ENCODE measurements at regions not wholly inside any gene's neighbourhood (a gene's known extent, or its start where the extent isn't known, plus 50 kb on each side); places are given as distances from the start of the nearest gene placed in this dataset.

DNA sequence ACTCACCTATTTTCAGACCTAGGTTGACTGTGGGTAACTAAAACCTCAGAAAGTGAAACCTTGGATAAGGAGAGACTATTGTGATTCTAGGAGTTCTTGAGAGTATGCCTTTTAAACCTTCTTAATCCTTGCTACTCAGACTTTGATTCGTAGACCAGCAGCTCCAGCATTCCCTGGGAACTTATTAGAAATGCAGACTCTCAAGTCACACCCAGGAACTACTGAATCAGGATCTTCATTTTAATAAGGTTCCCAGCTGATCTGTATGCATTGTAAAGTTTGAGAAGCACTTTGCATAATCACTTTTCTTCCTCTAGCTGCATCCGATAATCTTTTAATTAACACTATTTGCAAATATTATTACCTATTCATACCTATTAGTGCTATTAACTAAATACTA lies 480.3 kb upstream of the KCNMB2 start:
- DNase-seq, result no peak

DNA sequence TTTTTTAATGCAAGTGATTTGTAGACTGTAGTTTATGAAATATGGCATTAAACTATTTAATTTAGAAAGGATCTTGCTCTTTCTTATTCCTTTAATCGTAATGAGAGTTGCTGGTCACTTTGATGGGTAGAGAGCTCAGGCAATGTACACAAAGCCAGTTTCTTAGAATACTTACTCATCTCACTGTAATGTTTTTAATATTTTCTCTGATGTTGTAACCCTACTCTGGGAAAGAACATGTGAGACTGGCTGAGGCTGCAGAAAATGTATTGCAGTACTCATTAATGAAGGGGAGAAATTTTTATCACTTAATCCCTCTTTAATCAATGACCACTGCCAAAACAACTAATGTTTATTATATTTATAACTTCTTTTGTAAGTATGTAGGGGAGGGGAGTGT lies 479.4 kb upstream of the KCNMB2 start:
- no peak for DNase-seq

GRCh38 chr3:178058629-178059028 lies 477.6 kb upstream of the KCNMB2 start:
- no peak for DNase-seq

DNA sequence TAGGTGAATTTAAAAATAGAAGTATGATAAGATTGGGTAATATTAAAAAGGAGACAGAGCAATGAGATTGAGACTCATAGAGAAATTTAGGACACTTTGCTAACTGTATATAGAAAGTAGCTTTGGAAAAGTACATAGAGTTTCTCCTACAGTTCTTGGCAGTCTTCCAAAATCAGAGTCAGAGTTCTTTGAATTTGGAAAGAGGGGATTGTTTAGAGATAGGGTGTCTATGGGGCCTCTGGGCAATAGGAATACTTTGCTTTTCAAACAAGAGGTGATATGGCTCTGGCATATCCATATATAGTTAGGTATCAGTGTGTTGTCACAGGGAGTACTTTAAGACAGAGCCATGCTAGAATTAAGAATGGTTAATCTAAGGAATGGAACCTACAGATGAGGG lies 477.1 kb upstream of the KCNMB2 start:
- DNase-seq, result no peak

- DNase-seq, result no peak
Observed at GRCh38 chr3:178059836-178060235, 476.4 kb upstream of the KCNMB2 start.

DNA sequence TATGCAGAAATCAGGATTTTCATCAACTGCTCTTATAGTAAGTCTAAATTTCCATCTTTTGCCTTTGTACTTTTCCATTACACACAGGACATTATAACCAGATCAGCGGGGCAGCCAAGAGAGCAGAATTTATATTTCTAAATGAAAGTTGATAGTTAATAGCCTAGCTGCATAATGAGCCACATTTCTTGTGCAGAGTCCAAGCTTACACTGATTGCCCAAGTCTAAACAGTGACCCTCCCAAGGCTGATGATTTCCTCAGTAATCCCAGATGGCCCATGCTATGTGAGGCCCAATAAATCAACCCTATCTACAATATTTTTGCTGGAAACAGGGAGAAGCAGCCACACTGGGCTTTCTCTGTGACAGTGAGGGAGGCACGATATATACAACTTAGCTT lies 475.8 kb upstream of the KCNMB2 start:
- no peak for DNase-seq

- no peak for DNase-seq
Observed at GRCh38 chr3:178062126-178062525, 474.1 kb upstream of the KCNMB2 start.

GRCh38 chr3:178063461-178063860 lies 472.8 kb upstream of the KCNMB2 start:
- no peak for DNase-seq

GRCh38 chr3:178067721-178068120 lies 468.5 kb upstream of the KCNMB2 start:
- DNase-seq, result no peak

DNA sequence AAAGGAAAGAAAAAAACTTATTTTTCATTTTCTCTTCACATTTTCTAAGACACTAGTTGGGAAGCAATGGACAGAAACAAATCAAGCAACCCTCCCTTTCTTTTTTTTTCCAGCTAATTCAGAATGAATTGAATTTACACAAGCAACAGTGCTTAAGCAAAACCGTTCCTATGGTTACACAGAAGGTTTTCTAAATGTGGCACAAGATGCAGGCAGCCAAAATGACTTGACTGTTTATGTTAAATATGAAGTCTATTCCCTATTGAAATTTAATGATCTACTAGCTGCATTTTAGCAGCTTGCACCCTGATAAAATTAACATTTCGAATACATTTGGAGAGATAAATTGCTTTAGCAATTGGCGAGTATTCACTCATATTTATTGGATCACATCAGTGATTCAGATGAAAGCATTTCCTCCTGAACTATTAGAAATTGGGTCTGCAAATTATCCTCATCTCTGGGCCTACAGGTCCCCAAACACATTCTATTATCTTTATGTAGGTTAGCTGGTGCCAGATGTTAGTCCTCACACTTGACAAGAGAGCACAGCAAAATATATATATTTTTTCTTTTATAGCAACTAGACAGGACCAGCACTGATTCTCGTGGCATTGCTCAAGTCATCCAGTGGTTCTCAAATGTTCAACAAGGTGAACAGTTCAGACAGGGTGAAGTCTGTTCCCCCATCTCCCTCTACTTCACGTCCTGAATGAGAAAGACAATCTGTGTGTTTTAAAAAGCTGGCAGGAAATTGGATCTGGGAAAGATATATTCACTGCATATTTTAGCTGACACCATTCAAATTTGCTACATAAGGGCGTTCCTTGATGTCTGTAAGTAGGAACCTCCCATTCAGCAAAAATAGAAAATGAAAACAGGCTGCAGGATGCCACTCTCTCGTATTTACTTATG lies 463.6 kb upstream of the KCNMB2 start:
- DNase-seq, result no peak

GRCh38 chr3:178073366-178073765 lies 462.9 kb upstream of the KCNMB2 start:
- DNase-seq, result no peak

GRCh38 chr3:178075344-178075743 lies 460.9 kb upstream of the KCNMB2 start:
- no peak for DNase-seq

GRCh38 chr3:178078953-178079352 lies 457.3 kb upstream of the KCNMB2 start:
- DNase-seq, result no peak

DNA sequence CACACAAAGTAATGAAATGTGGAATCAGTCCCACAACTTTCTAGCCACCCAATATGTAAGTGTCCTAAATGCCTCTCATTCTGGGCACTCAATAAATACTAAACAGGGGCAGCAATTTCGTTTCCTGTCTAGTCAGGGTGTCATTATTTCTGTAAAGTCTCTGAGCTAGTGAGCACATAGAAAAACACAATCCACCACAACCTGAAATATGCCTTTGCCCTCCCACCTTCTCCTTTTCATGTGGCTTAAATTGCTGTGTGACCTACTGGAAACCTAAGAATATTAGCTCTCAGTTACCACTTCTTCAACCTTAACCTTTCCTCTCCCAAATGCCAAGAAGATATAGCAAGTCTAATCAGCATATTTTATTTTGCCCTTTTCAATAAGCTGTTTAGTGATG lies 456.3 kb upstream of the KCNMB2 start:
- DNase-seq, result no peak

- no peak for DNase-seq
Observed at GRCh38 chr3:178082326-178082906, 453.8 kb upstream of the KCNMB2 start.

- no peak for DNase-seq
Observed at GRCh38 chr3:178083906-178084866, 452.1 kb upstream of the KCNMB2 start.

GRCh38 chr3:178084938-178085816 lies 451.1 kb upstream of the KCNMB2 start:
- DNase-seq, result peak; percentile 87

- DNase-seq, result no peak
Observed at GRCh38 chr3:178085817-178086123, 450.5 kb upstream of the KCNMB2 start.

GRCh38 chr3:178086144-178086825 lies 450.0 kb upstream of the KCNMB2 start:
- DNase-seq, result no peak

DNA sequence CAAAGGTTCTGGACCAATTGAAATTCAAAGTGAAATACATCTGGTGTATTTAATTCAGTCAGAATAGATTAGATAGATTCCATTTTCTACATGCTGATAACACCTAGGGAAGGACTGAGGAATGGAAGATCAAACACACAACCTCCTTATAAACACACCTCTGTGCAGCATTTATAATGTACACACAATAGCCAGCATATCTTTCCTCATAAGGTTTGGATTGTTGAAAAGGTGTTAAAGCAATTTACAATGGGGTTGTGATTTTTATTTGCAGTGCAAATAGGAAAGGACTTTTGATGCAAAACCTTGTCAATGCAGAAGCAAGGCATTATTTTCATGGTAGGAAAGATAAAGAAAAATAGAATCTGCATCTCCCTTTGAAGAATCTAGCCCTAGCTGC lies 448.9 kb upstream of the KCNMB2 start:
- DNase-seq, result no peak

- no peak for DNase-seq
Observed at GRCh38 chr3:178088963-178089362, 447.3 kb upstream of the KCNMB2 start.

DNA sequence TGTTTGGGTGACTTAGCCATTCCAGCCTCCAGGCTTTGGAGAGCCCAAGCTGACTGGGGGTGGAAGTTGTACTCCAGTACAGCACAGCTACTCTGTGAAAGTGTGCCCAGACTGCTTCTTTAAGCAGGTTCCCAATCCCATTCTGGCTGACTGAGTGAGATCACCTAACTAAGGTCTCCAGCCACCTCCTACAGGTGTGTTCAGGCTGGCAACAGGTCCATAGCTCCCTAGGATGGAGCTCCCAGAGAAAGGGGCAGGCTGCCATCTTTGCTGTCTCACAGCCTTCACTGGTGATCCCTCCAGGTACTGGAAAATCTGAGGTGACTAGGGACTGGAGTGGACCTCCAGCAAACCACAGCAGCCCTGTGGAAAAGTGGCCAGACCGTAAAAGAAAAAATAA lies 445.3 kb upstream of the KCNMB2 start:
- no peak for DNase-seq
